MCF 10A (cell line): ENCODE measurements at regions not wholly inside any gene's neighbourhood (a gene's known extent, or its start where the extent isn't known, plus 50 kb on each side); places are given as distances from the start of the nearest gene placed in this dataset.

Experiments used
- BruUV-seq: library from RNA; stranded (reverse); fragments of 400-500 nt; replicated peaks from 2 replicates; lab custom pipeline; 2021; lab: Mats Ljungman, UMichigan
- CTCF ChIA-PET: fragments of 300-600 bp; sonication (Branson Sonifier 250); formaldehyde crosslinking; extraction: SDS; loops from one replicate; lab custom pipeline; 2021; ENCODE audit warnings: antibody characterized with exemption, inconsistent platforms; lab: Yijun Ruan, JAX
- POLR2A ChIA-PET: fragments of 300-600, 350-650 bp; sonication (Branson Sonifier 250); formaldehyde crosslinking; extraction: SDS; loops from one replicate; lab custom pipeline; 2020; ENCODE audit warnings: antibody characterized with exemption, inconsistent platforms; lab: Yijun Ruan, JAX
- DNase-seq: peaks from one replicate; pipeline ENCODE4 v3.0.0-alpha.2; 2018; ENCODE audit not compliant: unreplicated experiment
- H3K27ac Mint-ChIP-seq: one replicate; pipeline ENCODE4 v1.8.0; 2022; ENCODE audit warnings: mild to moderate bottlenecking, low read depth, mixed read lengths; ENCODE audit not compliant: unreplicated experiment
- H3K27me3 Mint-ChIP-seq: one replicate; pipeline ENCODE4 v1.8.0; 2022; ENCODE audit warnings: mixed read lengths; ENCODE audit not compliant: insufficient read depth, unreplicated experiment
- H3K36me3 Mint-ChIP-seq: one replicate; pipeline ENCODE4 v1.8.0; 2022; ENCODE audit warnings: mild to moderate bottlenecking, moderate library complexity, mixed read lengths; ENCODE audit not compliant: insufficient read depth, unreplicated experiment
- H3K4me1 Mint-ChIP-seq: one replicate; pipeline ENCODE4 v1.8.0; 2022; ENCODE audit warnings: mixed read lengths; ENCODE audit not compliant: insufficient read depth, unreplicated experiment
- H3K4me3 Mint-ChIP-seq: one replicate; pipeline ENCODE4 v1.8.0; 2022; ENCODE audit warnings: mild to moderate bottlenecking, moderate library complexity, mixed read lengths; ENCODE audit not compliant: unreplicated experiment
- H3K9me3 Mint-ChIP-seq: one replicate; pipeline ENCODE4 v1.8.0; 2022; ENCODE audit warnings: mixed read lengths; ENCODE audit not compliant: unreplicated experiment
- intact Hi-C: fragments of 100-400 bp; cut with micrococcal nuclease; formaldehyde crosslinking; loops from 2 replicates; pipeline ENCODE4 v1.14.1; 2022
- TF ChIP-seq, protein P1 (sequence below): fragments of 200-600 bp; IDR thresholded peaks from one replicate; pipeline ENCODE4 v1.8.0; 2022; ENCODE audit warnings: antibody characterized with exemption, mild to moderate bottlenecking; ENCODE audit not compliant: unreplicated experiment

GRCh38 chr6:157768304-157768703 is 54.7 kb upstream of the SNX9 start:
- H3K27me3 Mint-ChIP-seq: no peaks in the 10 kb centered on the region
- TF ChIP-seq, protein P1, sequence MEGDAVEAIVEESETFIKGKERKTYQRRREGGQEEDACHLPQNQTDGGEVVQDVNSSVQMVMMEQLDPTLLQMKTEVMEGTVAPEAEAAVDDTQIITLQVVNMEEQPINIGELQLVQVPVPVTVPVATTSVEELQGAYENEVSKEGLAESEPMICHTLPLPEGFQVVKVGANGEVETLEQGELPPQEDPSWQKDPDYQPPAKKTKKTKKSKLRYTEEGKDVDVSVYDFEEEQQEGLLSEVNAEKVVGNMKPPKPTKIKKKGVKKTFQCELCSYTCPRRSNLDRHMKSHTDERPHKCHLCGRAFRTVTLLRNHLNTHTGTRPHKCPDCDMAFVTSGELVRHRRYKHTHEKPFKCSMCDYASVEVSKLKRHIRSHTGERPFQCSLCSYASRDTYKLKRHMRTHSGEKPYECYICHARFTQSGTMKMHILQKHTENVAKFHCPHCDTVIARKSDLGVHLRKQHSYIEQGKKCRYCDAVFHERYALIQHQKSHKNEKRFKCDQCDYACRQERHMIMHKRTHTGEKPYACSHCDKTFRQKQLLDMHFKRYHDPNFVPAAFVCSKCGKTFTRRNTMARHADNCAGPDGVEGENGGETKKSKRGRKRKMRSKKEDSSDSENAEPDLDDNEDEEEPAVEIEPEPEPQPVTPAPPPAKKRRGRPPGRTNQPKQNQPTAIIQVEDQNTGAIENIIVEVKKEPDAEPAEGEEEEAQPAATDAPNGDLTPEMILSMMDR: no peak
- ChIA-PET POLR2A (no interaction called here), CTCF (interaction anchor here (1.6 kb wide), 1 partner anchor 105 kb away, joined by 4 read pairs; no protein-coding TSS in a partner anchor)
- BruUV-seq: no TSS peak
- no peak for DNase-seq
- H3K9me3 Mint-ChIP-seq: no peaks in the 10 kb centered on the region
- H3K4me3 Mint-ChIP-seq: no peak overlapping the region
- H3K4me1 Mint-ChIP-seq: peaks cover 38% of the 10 kb centered on the region
- intact Hi-C loops: no loop called here
- H3K27ac Mint-ChIP-seq: no peak overlapping the region
- H3K36me3 Mint-ChIP-seq: peaks cover 11% of the 10 kb centered on the region

- ChIA-PET POLR2A (no interaction called here), CTCF (interaction anchor here (1.2 to 1.6 kb wide), 2 partner anchors 12 to 104 kb away, joined by 4 to 6 read pairs; no protein-coding TSS in a partner anchor)
- BruUV-seq: no TSS peak
- TF ChIP-seq, protein P1: no peak
- H3K4me3 Mint-ChIP-seq: no peak overlapping the region
- intact Hi-C loops: no loop called here
- H3K27ac Mint-ChIP-seq: no peak overlapping the region
- H3K4me1 Mint-ChIP-seq: peaks cover 32% of the 10 kb centered on the region
- no peak for DNase-seq
- H3K36me3 Mint-ChIP-seq: peaks cover 7% of the 10 kb centered on the region
- H3K9me3 Mint-ChIP-seq: no peaks in the 10 kb centered on the region
- H3K27me3 Mint-ChIP-seq: no peaks in the 10 kb centered on the region
These were observed 54.0 kb upstream of the SNX9 start for GRCh38 chr6:157768863-157769551.

- H3K9me3 Mint-ChIP-seq: no peaks in the 10 kb centered on the region
- H3K4me3 Mint-ChIP-seq: no peak overlapping the region
- ChIA-PET POLR2A (no interaction called here), CTCF (interaction anchor here (0.8 to 1.6 kb wide), 4 partner anchors 13 to 103 kb away, joined by 3 to 6 read pairs (median 4); no protein-coding TSS in a partner anchor)
- no peak overlapping the region for H3K27ac Mint-ChIP-seq
- intact Hi-C loops: no loop called here
- H3K4me1 Mint-ChIP-seq: peaks cover 23% of the 10 kb centered on the region
- TF ChIP-seq, protein P1: no peak
- no TSS peak for BruUV-seq
- peaks cover 7% of the 10 kb centered on the region for H3K36me3 Mint-ChIP-seq
- no peaks in the 10 kb centered on the region for H3K27me3 Mint-ChIP-seq
- no peak for DNase-seq
These were observed 53.1 kb upstream of the SNX9 start for GRCh38 chr6:157769776-157770426.

DNA sequence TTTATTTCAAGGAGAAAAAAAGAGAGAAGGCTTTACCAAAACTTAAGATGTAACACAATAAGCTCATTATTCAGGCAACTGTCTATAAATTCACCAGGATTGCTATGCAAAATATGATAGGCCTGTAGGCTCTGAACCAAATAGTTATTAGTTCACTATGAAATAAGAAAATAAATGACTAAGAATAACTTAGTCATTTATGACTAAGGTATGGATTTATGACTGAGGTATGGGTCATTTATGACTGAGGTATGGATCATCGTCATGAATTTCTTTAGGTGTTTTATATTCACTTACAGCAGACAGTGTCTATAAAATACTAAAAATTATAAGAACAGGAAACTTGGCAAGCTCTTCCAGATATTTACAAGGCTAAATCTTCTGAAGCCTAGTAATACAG is 52.1 kb upstream of the SNX9 start:
- no TSS peak for BruUV-seq

More for the DNA sequence above, 52.1 kb upstream of the SNX9 start:
- H3K4me3 Mint-ChIP-seq: no peak overlapping the region
- TF ChIP-seq, protein P1: no peak
- peaks cover 18% of the 10 kb centered on the region for H3K4me1 Mint-ChIP-seq
- POLR2A ChIA-PET: interaction anchor here (1.4 kb wide), 1 partner anchor 8 kb away, joined by 4 read pairs; no protein-coding TSS in a partner anchor
- intact Hi-C loops: no loop called here
- H3K36me3 Mint-ChIP-seq: peaks cover 7% of the 10 kb centered on the region
- peak overlapping the region; percentile 40 for H3K27ac Mint-ChIP-seq
- DNase-seq: peak; percentile 41
- H3K27me3 Mint-ChIP-seq: no peaks in the 10 kb centered on the region
- CTCF ChIA-PET: interaction anchor here (0.6 to 1.2 kb wide), 5 partner anchors 15 to 681 kb away, joined by 3 to 6 read pairs (median 4); no protein-coding TSS in a partner anchor
- no peaks in the 10 kb centered on the region for H3K9me3 Mint-ChIP-seq
